PFSK-1 (cell line): ENCODE measurements at regions not wholly inside any gene's neighbourhood (a gene's known extent, or its start where the extent isn't known, plus 50 kb on each side); places are given as distances from the start of the nearest gene placed in this dataset.

ENCODE experiments used
- FOXP2 ChIP-seq: optimal IDR thresholded peaks from 2 replicates; pipeline ENCODE3; 2011; ENCODE audit warnings: borderline replicate concordance, control low read depth, inconsistent platforms; ENCODE audit not compliant: insufficient read depth; ENCODE audit errors: extremely low read length, extremely low read depth
- POLR2AphosphoS5 ChIP-seq: IDR thresholded peaks from 2 replicates; pipeline ENCODE4 v1.6.1; 2012; ENCODE audit warnings: low read depth, mild to moderate bottlenecking, control low read depth, low read length, moderate library complexity

DNA sequence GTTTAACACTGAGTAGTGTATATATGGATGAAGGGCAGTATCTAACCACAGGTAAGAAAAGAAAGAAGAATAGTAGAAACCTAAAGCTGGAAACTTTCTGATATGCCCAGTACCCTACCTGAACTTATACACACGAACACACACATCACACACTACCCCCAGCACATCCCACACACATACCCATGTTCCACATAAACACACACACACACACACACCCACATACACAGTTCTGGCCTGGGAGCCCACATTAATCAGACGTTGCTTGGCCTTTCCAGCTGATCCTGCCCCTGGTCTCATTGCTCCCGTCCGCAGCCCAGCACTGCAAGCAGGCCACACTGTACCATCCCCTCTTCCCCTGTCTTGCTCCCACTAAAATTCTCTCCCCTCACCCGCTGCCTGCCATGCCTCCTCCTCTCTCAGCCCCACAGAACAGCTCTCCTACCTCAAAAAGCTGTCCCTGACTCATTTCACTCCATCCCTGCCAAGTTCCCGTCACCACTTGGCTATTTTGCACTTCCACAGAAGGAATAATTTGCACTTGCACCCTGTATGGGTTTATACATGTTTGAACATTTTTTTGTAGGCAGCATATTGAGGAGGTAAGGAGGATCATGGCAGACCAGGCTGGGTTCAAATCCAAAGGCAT, 185.8 kb upstream of the PPP2R3A start:
- TF ChIP-seq POLR2AphosphoS5 = no peak
- no peak for TF ChIP-seq FOXP2
